Mesenchymal stem cell (in vitro differentiated cells and primary cell): ENCODE measurements at regions not wholly inside any gene's neighbourhood (a gene's known extent, or its start where the extent isn't known, plus 50 kb on each side); places are given as distances from the start of the nearest gene placed in this dataset.

ENCODE experiments used
- DNase-seq: peaks from one replicate; pipeline ENCODE4 v3.0.0-alpha.2; 2013
- H2AFZ ChIP-seq: one replicate; pipeline ENCODE4 v1.6.1; 2013; ENCODE audit warnings: low read depth, mild to moderate bottlenecking, control low read depth, inconsistent platforms, low read length, moderate library complexity
- H2AK5ac ChIP-seq: 2 replicates; pipeline ENCODE4 v1.6.1; 2013; ENCODE audit warnings: low read length, moderate library complexity, mild to moderate bottlenecking, inconsistent platforms; ENCODE audit not compliant: severe bottlenecking
- H2BK120ac ChIP-seq: one replicate; pipeline ENCODE4 v1.6.1; 2013; ENCODE audit warnings: low read depth, mild to moderate bottlenecking, inconsistent platforms, low read length, moderate library complexity
- H2BK12ac ChIP-seq, 2 experiments: one replicate each; pipeline ENCODE4 v1.6.1; 2013; ENCODE audit warnings: inconsistent platforms in 2 of 2, low read length in 2 of 2, mild to moderate bottlenecking in 2 of 2, moderate library complexity in 2 of 2, control low read depth in 1 of 2
- H2BK15ac ChIP-seq: one replicate; pipeline ENCODE4 v1.6.1; 2013; ENCODE audit warnings: mild to moderate bottlenecking, low read depth, inconsistent platforms; ENCODE audit not compliant: poor library complexity, severe bottlenecking
- H2BK5ac ChIP-seq: 2 replicates; pipeline ENCODE4 v1.6.1; 2013; ENCODE audit warnings: low read depth, mild to moderate bottlenecking, low read length, control low read depth, inconsistent platforms; ENCODE audit not compliant: poor library complexity, severe bottlenecking
- H3K14ac ChIP-seq, 2 experiments: one replicate each; pipeline ENCODE4 v1.6.1; 2013; ENCODE audit warnings: inconsistent platforms in 2 of 2, low read length in 2 of 2, control low read depth in 1 of 2, mild to moderate bottlenecking in 1 of 2, moderate library complexity in 1 of 2
- H3K18ac ChIP-seq, 2 experiments: one replicate each; pipeline ENCODE4 v1.6.1; 2013; ENCODE audit warnings: inconsistent platforms in 2 of 2, low read length in 2 of 2, control low read depth in 1 of 2, low read depth in 1 of 2, mild to moderate bottlenecking in 1 of 2
- H3K23ac ChIP-seq, 2 experiments: one replicate each; pipeline ENCODE4 v1.6.1; 2013; ENCODE audit warnings: inconsistent platforms in 2 of 2, low read length in 2 of 2, mild to moderate bottlenecking in 2 of 2, moderate library complexity in 2 of 2, control low read depth in 1 of 2
- H3K27ac ChIP-seq: 2 replicates; pipeline ENCODE4 v1.5.1; 2013; ENCODE audit warnings: mild to moderate bottlenecking, moderate library complexity, low read length, control low read depth, inconsistent platforms; ENCODE audit not compliant: poor library complexity, severe bottlenecking
- H3K27me3 ChIP-seq, 2 experiments: 2 replicates each; pipeline versions ENCODE4 v1.6.1 to v1.7.0; 2013; ENCODE audit warnings: low read length in 2 of 2, mild to moderate bottlenecking in 2 of 2, moderate library complexity in 2 of 2, control low read depth in 1 of 2, inconsistent platforms in 1 of 2; ENCODE audit not compliant: control insufficient read depth in 1 of 2, insufficient read depth in 1 of 2
- H3K36me3 ChIP-seq, 2 experiments: 2 replicates each; pipeline versions ENCODE4 v1.6.1 to v1.7.0; 2013; ENCODE audit warnings: low read length in 2 of 2, control low read depth in 1 of 2, inconsistent platforms in 1 of 2, low read depth in 1 of 2, mild to moderate bottlenecking in 1 of 2; ENCODE audit not compliant: insufficient read depth in 2 of 2, control insufficient read depth in 1 of 2
- H3K4ac ChIP-seq, 2 experiments: one replicate each; pipeline ENCODE4 v1.6.1; 2013; ENCODE audit warnings: inconsistent platforms in 2 of 2, low read length in 2 of 2, mild to moderate bottlenecking in 2 of 2, moderate library complexity in 2 of 2, control low read depth in 1 of 2, low read depth in 1 of 2
- H3K4me1 ChIP-seq: 2 replicates; pipeline ENCODE4 v1.6.1; 2013; ENCODE audit warnings: low read depth, low read length, control low read depth; ENCODE audit not compliant: control insufficient read depth, insufficient read depth
- H3K4me2 ChIP-seq: 2 replicates; pipeline ENCODE4 v1.6.1; 2013; ENCODE audit warnings: low read length, mild to moderate bottlenecking, inconsistent platforms; ENCODE audit not compliant: poor library complexity, severe bottlenecking
- H3K4me3 ChIP-seq, 2 experiments: 2 replicates each; pipeline versions ENCODE4 v1.5.1 to v1.7.0; 2013; ENCODE audit warnings: low read length in 2 of 2, mild to moderate bottlenecking in 2 of 2, control low read depth in 1 of 2, low read depth in 1 of 2; ENCODE audit not compliant: insufficient read depth in 1 of 2
- H3K79me1 ChIP-seq: replicated peaks from 2 replicates; pipeline ENCODE4 v1.6.1; 2013; ENCODE audit warnings: mild to moderate bottlenecking, control low read depth, low read length, inconsistent platforms; ENCODE audit not compliant: poor library complexity, severe bottlenecking
- H3K9ac ChIP-seq: 2 replicates; pipeline ENCODE4 v1.7.0; 2013; ENCODE audit warnings: mild to moderate bottlenecking, low read length, moderate library complexity
- H3K9me3 ChIP-seq: 2 replicates; pipeline ENCODE4 v1.7.0; 2013; ENCODE audit warnings: mild to moderate bottlenecking, low read length; ENCODE audit not compliant: control insufficient read depth
- H4K8ac ChIP-seq: one replicate; pipeline ENCODE4 v1.6.1; 2013; ENCODE audit warnings: inconsistent platforms, mild to moderate bottlenecking, low read length, moderate library complexity
- H4K91ac ChIP-seq: one replicate; pipeline ENCODE4 v1.6.1; 2013; ENCODE audit warnings: mild to moderate bottlenecking, low read length, inconsistent platforms
- whole genome bisulfite sequencing: methylation state at CpG from one replicate; pipeline ENCODE4 v1.1.7; 2013; ENCODE audit warnings: mixed read lengths; 5-methylcytosine and 5-hydroxymethylcytosine counted together

GRCh38 chr1:188517139-188517538 is 1688.4 kb downstream of the PLA2G4A start:
- 92% methylated on average over 1 of the region's 1 CpG for WGBS

GRCh38 chr1:188551176-188551575 is 1722.4 kb downstream of the PLA2G4A start:
- Histone ChIP-seq H2BK15ac (no peak overlapping the region), H2BK12ac (no peak overlapping the region), H3K4me2 (no peak overlapping the region), H2AFZ (no peak overlapping the region), H4K8ac (no peak overlapping the region), H3K23ac (no peak overlapping the region), H3K4ac (no peak overlapping the region), H3K9ac (no peak overlapping the region), H3K14ac (no peak overlapping the region), H2AK5ac (no peak overlapping the region), H3K79me1 (no peaks in the 10 kb centered on the region), H2BK120ac (no peak overlapping the region), H3K27me3 (no peaks in the 10 kb centered on the region), H2BK5ac (no peak overlapping the region), H3K9me3 (no peaks in the 10 kb centered on the region), H3K4me1 (no peaks in the 10 kb centered on the region), H3K27ac (no peak overlapping the region), H3K18ac (no peak overlapping the region), H4K91ac (no peak overlapping the region), H3K4me3 (no peak overlapping the region), H3K36me3 (no peaks in the 10 kb centered on the region)
- no peak for DNase-seq
- WGBS = 79% methylated on average over 3 of the region's 4 CpGs

More at GRCh38 chr1:188517139-188517538, 1688.4 kb downstream of the PLA2G4A start:
- no peak overlapping the region for H3K4me2 ChIP-seq
- no peak overlapping the region for H3K23ac ChIP-seq
- H3K79me1 ChIP-seq = no peaks in the 10 kb centered on the region
- DNase-seq = no peak
- no peak overlapping the region for H3K14ac ChIP-seq
- H3K9me3 ChIP-seq = peaks cover 14% of the 10 kb centered on the region
- no peak overlapping the region for H4K91ac ChIP-seq
- no peak overlapping the region for H3K18ac ChIP-seq
- no peak overlapping the region for H2AK5ac ChIP-seq
- no peaks in the 10 kb centered on the region for H3K4me1 ChIP-seq
- H2BK120ac ChIP-seq = no peak overlapping the region
- no peak overlapping the region for H3K9ac ChIP-seq
- no peak overlapping the region for H2AFZ ChIP-seq
- H2BK12ac ChIP-seq = no peak overlapping the region
- H3K27me3 ChIP-seq = no peaks in the 10 kb centered on the region
- H3K4me3 ChIP-seq = no peak overlapping the region
- H2BK5ac ChIP-seq = no peak overlapping the region
- H3K4ac ChIP-seq = no peak overlapping the region
- no peak overlapping the region for H3K27ac ChIP-seq
- no peaks in the 10 kb centered on the region for H3K36me3 ChIP-seq
- no peak overlapping the region for H2BK15ac ChIP-seq
- no peak overlapping the region for H4K8ac ChIP-seq

- Histone ChIP-seq H3K14ac (no peak overlapping the region), H3K4ac (no peak overlapping the region), H3K4me1 (no peaks in the 10 kb centered on the region), H3K27ac (no peak overlapping the region), H4K91ac (no peak overlapping the region), H3K9ac (no peak overlapping the region), H4K8ac (no peak overlapping the region), H3K4me3 (no peak overlapping the region), H2BK5ac (no peak overlapping the region), H3K18ac (no peak overlapping the region), H2BK12ac (no peak overlapping the region), H2AK5ac (no peak overlapping the region), H3K23ac (no peak overlapping the region), H2AFZ (no peak overlapping the region), H3K4me2 (no peak overlapping the region), H3K27me3 (no peaks in the 10 kb centered on the region), H3K36me3 (no peaks in the 10 kb centered on the region), H3K9me3 (peaks cover 2% of the 10 kb centered on the region), H2BK15ac (no peak overlapping the region), H3K79me1 (no peaks in the 10 kb centered on the region), H2BK120ac (no peak overlapping the region)
- no peak for DNase-seq
These were observed 1728.3 kb downstream of the PLA2G4A start for GRCh38 chr1:188557053-188557452.

- H3K9me3 ChIP-seq = no peaks in the 10 kb centered on the region
- no peak overlapping the region for H4K91ac ChIP-seq
- no peak overlapping the region for H3K9ac ChIP-seq
- no peaks in the 10 kb centered on the region for H3K36me3 ChIP-seq
- no peak overlapping the region for H2BK12ac ChIP-seq
- H3K4me2 ChIP-seq = no peak overlapping the region
- no peak overlapping the region for H2AK5ac ChIP-seq
- WGBS = 100% methylated on average over 1 of the region's 2 CpGs
- H3K23ac ChIP-seq = no peak overlapping the region
- DNase-seq = no peak
- no peak overlapping the region for H2BK120ac ChIP-seq
- no peaks in the 10 kb centered on the region for H3K79me1 ChIP-seq
- no peaks in the 10 kb centered on the region for H3K27me3 ChIP-seq
- H2AFZ ChIP-seq = no peak overlapping the region
- H2BK15ac ChIP-seq = no peak overlapping the region
- no peak overlapping the region for H3K14ac ChIP-seq
- H3K18ac ChIP-seq = no peak overlapping the region
- no peak overlapping the region for H3K4ac ChIP-seq
- H3K4me3 ChIP-seq = no peak overlapping the region
- H4K8ac ChIP-seq = no peak overlapping the region
- H2BK5ac ChIP-seq = no peak overlapping the region
- no peaks in the 10 kb centered on the region for H3K4me1 ChIP-seq
- H3K27ac ChIP-seq = no peak overlapping the region
These were observed 1754.3 kb downstream of the PLA2G4A start for GRCh38 chr1:188582911-188583532.
